ENCODE measurements at regions not wholly inside any gene's neighbourhood (a gene's known extent, or its start where the extent isn't known, plus 50 kb on each side); places are given as distances from the start of the nearest gene placed in this dataset.

DNA sequence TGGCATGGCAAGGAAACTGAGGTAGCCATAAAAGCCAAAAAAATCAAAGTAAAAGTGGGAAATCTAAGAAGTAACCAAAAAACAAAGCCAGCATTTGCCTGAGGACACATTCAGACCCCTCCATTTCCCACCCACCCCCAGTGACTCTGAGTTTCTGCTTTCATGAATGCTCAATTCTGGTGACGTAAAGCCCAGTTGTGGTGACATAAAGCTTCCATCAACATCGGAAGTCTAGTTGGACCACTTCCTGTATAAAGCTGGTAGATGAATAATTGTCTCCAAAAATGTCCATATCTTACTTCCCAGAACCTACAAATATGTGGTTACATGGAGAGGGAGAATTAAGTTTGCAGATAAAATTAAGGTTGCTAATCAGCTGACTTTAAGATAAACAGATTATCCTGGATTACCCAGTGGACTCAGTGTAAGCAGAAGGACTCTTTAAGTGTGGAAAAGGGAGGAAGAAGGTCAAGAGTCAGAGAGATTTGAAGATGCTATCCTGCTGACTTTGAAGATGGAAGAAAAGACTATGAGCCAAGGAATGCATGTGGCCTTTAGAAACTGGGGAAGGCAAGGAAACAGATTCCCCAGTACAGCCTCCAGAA is 62.0 kb upstream of the ST3GAL6 start:
- H3K4me3 ChIP-seq (replicated peaks in 1 of 3; ENCODE audit: insufficient read depth in 1 of 3, low read depth in 2 of 3, low read length in 3 of 3), result no peak overlapping the region
- CTCF ChIA-PET (ENCODE audit: low intra/inter-chr PET ratio, low total read pairs), result no interaction called here
- H3K9ac ChIP-seq (ENCODE audit: insufficient read depth, low read depth, low read length), result no peak overlapping the region
- no peaks in the 10 kb centered on the region for H3K9me3 ChIP-seq (ENCODE audit: low read length)
- FAIRE-seq, result no peak
- no peaks in the 10 kb centered on the region for H3K79me2 ChIP-seq (ENCODE audit: insufficient read depth, low read length)
- no peak overlapping the region for H2AFZ ChIP-seq (ENCODE audit: low read length)
- in situ Hi-C loops (cut with HindIII; ENCODE audit: extremely low pct_ligation_motif_present, low pct_unique_long_range_greater_than_20kb), result no loop called here
- ATAC-seq, result no peak
- H4K20me1 ChIP-seq (ENCODE audit: insufficient read depth, low read length), result no peaks in the 10 kb centered on the region
- no peak for DNase-seq (ENCODE audit: low spot score)
- intact Hi-C loops (cut with micrococcal nuclease; ENCODE audit: unreplicated experiment), result no loop called here
- POLR2A ChIA-PET, result no interaction called here
- no peaks in the 10 kb centered on the region for H3K4me1 ChIP-seq (ENCODE audit: insufficient read depth, low read length)
- H3K36me3 ChIP-seq (replicated peaks in 1 of 2; ENCODE audit: control insufficient read depth in 1 of 2, insufficient read depth in 2 of 2, low read length in 2 of 2), result no peaks in the 10 kb centered on the region
- BruUV-seq (replicated peaks), result no TSS peak
- H3K27me3 ChIP-seq (ENCODE audit: control insufficient read depth in 1 of 2, insufficient read depth in 2 of 2, low read length in 2 of 2), result no peaks in the 10 kb centered on the region
- WGBS (ENCODE audit: low lambda C conversion rate), result 76% methylated on average over 2 of the region's 2 CpGs
- H3K27ac ChIP-seq (ENCODE audit: extremely low read length, insufficient read depth, low read length), result no peak overlapping the region
- H3K4me2 ChIP-seq (ENCODE audit: low read depth, low read length), result no peak overlapping the region
- TF ChIP-seq, protein P1, sequence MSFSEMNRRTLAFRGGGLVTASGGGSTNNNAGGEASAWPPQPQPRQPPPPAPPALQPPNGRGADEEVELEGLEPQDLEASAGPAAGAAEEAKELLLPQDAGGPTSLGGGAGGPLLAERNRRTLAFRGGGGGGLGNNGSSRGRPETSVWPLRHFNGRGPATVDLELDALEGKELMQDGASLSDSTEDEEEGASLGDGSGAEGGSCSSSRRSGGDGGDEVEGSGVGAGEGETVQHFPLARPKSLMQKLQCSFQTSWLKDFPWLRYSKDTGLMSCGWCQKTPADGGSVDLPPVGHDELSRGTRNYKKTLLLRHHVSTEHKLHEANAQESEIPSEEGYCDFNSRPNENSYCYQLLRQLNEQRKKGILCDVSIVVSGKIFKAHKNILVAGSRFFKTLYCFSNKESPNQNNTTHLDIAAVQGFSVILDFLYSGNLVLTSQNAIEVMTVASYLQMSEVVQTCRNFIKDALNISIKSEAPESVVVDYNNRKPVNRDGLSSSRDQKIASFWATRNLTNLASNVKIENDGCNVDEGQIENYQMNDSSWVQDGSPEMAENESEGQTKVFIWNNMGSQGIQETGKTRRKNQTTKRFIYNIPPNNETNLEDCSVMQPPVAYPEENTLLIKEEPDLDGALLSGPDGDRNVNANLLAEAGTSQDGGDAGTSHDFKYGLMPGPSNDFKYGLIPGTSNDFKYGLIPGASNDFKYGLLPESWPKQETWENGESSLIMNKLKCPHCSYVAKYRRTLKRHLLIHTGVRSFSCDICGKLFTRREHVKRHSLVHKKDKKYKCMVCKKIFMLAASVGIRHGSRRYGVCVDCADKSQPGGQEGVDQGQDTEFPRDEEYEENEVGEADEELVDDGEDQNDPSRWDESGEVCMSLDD (CRISPR knock-in tag; IDR thresholded peaks at IDR 0.05; ENCODE audit: borderline replicate concordance), result no peak
- TF ChIP-seq, protein P2, sequence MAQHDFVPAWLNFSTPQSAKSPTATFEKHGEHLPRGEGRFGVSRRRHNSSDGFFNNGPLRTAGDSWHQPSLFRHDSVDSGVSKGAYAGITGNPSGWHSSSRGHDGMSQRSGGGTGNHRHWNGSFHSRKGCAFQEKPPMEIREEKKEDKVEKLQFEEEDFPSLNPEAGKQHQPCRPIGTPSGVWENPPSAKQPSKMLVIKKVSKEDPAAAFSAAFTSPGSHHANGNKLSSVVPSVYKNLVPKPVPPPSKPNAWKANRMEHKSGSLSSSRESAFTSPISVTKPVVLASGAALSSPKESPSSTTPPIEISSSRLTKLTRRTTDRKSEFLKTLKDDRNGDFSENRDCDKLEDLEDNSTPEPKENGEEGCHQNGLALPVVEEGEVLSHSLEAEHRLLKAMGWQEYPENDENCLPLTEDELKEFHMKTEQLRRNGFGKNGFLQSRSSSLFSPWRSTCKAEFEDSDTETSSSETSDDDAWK (CRISPR knock-in tag; IDR thresholded peaks at IDR 0.05), result no peak
- no peak for TF ChIP-seq NCOA1 (CRISPR knock-in tag; IDR thresholded peaks at IDR 0.05)
- no peak for TF ChIP-seq RFX5 (IDR thresholded peaks at IDR 0.05; ENCODE audit: low read depth, low read length)
- no peak for TF ChIP-seq MIER2 (CRISPR knock-in tag; IDR thresholded peaks at IDR 0.05)
- TF ChIP-seq ZNF33B (CRISPR knock-in tag; IDR thresholded peaks at IDR 0.05), result no peak
- no peak for TF ChIP-seq ZNF558 (CRISPR knock-in tag; IDR thresholded peaks at IDR 0.05; ENCODE audit: borderline replicate concordance)
- no peak for TF ChIP-seq ZNF766 (CRISPR knock-in tag; IDR thresholded peaks at IDR 0.05; ENCODE audit: borderline replicate concordance)
- no peak for TF ChIP-seq BHLHE40 (IDR thresholded peaks at IDR 0.05; ENCODE audit: low read length)
- TF ChIP-seq, protein P3, sequence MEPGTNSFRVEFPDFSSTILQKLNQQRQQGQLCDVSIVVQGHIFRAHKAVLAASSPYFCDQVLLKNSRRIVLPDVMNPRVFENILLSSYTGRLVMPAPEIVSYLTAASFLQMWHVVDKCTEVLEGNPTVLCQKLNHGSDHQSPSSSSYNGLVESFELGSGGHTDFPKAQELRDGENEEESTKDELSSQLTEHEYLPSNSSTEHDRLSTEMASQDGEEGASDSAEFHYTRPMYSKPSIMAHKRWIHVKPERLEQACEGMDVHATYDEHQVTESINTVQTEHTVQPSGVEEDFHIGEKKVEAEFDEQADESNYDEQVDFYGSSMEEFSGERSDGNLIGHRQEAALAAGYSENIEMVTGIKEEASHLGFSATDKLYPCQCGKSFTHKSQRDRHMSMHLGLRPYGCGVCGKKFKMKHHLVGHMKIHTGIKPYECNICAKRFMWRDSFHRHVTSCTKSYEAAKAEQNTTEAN (CRISPR knock-in tag; conservative IDR thresholded peaks at IDR 0.05), result no peak
- TF ChIP-seq NONO (IDR thresholded peaks at IDR 0.05), result no peak
- TF ChIP-seq NONO (CRISPR knock-in tag; conservative IDR thresholded peaks at IDR 0.05), result no peak
- TF ChIP-seq, protein P4, sequence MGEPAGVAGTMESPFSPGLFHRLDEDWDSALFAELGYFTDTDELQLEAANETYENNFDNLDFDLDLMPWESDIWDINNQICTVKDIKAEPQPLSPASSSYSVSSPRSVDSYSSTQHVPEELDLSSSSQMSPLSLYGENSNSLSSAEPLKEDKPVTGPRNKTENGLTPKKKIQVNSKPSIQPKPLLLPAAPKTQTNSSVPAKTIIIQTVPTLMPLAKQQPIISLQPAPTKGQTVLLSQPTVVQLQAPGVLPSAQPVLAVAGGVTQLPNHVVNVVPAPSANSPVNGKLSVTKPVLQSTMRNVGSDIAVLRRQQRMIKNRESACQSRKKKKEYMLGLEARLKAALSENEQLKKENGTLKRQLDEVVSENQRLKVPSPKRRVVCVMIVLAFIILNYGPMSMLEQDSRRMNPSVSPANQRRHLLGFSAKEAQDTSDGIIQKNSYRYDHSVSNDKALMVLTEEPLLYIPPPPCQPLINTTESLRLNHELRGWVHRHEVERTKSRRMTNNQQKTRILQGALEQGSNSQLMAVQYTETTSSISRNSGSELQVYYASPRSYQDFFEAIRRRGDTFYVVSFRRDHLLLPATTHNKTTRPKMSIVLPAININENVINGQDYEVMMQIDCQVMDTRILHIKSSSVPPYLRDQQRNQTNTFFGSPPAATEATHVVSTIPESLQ (CRISPR knock-in tag; conservative IDR thresholded peaks at IDR 0.05), result no peak
- TF ChIP-seq ZNF572 (CRISPR knock-in tag; IDR thresholded peaks at IDR 0.05), result no peak
- TF ChIP-seq HES4 (CRISPR knock-in tag; IDR thresholded peaks at IDR 0.05; ENCODE audit: borderline replicate concordance), result no peak
- TF ChIP-seq, protein P5, sequence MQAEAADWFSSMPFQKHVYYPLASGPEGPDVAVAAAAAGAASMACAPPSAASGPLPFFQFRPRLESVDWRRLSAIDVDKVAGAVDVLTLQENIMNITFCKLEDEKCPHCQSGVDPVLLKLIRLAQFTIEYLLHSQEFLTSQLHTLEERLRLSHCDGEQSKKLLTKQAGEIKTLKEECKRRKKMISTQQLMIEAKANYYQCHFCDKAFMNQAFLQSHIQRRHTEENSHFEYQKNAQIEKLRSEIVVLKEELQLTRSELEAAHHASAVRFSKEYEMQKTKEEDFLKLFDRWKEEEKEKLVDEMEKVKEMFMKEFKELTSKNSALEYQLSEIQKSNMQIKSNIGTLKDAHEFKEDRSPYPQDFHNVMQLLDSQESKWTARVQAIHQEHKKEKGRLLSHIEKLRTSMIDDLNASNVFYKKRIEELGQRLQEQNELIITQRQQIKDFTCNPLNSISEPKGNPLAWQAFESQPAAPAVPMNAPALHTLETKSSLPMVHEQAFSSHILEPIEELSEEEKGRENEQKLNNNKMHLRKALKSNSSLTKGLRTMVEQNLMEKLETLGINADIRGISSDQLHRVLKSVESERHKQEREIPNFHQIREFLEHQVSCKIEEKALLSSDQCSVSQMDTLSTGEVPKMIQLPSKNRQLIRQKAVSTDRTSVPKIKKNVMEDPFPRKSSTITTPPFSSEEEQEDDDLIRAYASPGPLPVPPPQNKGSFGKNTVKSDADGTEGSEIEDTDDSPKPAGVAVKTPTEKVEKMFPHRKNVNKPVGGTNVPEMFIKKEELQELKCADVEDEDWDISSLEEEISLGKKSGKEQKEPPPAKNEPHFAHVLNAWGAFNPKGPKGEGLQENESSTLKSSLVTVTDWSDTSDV (CRISPR knock-in tag; IDR thresholded peaks at IDR 0.05), result no peak

Measured in HepG2 (cell line).